SW 1271 (cell line): ENCODE measurements at regions not wholly inside any gene's neighbourhood (a gene's known extent, or its start where the extent isn't known, plus 50 kb on each side); places are given as distances from the start of the nearest gene placed in this dataset.
"Not testable (repeated sequence)": the region's sequence is repeated elsewhere in the genome, so short reads cannot be mapped to it uniquely, and the experiment has no call there.

Experiments used
- DNase-seq, 2 experiments: peaks; one replicate each; lab custom pipeline; 2025; lab: John Stamatoyannopoulos, UW

- DNase-seq, result no peak
Observed at GRCh38 chr7:25597946-25598345, 369.7 kb upstream of the NPVF start.

GRCh38 chr7:25598765-25599164 is 370.5 kb upstream of the NPVF start:
- no peak for DNase-seq

GRCh38 chr7:25600262-25600920 is 372.1 kb upstream of the NPVF start:
- DNase-seq, result no peak

- DNase-seq, result not testable (repeated sequence)
Observed at GRCh38 chr7:25602730-25603426, 374.6 kb upstream of the NPVF start.

GRCh38 chr7:25603427-25603740 is 375.1 kb upstream of the NPVF start:
- DNase-seq, result not testable (repeated sequence)

- DNase-seq, result no peak
Observed at GRCh38 chr7:25611196-25611595, 382.9 kb upstream of the NPVF start.

GRCh38 chr7:25613912-25614311 is 385.6 kb upstream of the NPVF start:
- DNase-seq, result no peak

GRCh38 chr7:25614415-25614814 is 386.1 kb upstream of the NPVF start:
- no peak for DNase-seq

GRCh38 chr7:25615003-25615402 is 386.7 kb upstream of the NPVF start:
- DNase-seq, result no peak

- no peak for DNase-seq
Observed at GRCh38 chr7:25615593-25615992, 387.3 kb upstream of the NPVF start.

- no peak for DNase-seq
Observed at GRCh38 chr7:25617214-25617613, 388.9 kb upstream of the NPVF start.

GRCh38 chr7:25617673-25618072 is 389.4 kb upstream of the NPVF start:
- DNase-seq, result no peak

GRCh38 chr7:25619381-25619780 is 391.1 kb upstream of the NPVF start:
- no peak for DNase-seq

GRCh38 chr7:25619963-25620799 is 391.9 kb upstream of the NPVF start:
- DNase-seq, result no peak

GRCh38 chr7:25621993-25622392 is 393.7 kb upstream of the NPVF start:
- no peak for DNase-seq

GRCh38 chr7:25622695-25623094 is 394.4 kb upstream of the NPVF start:
- DNase-seq, result no peak

GRCh38 chr7:25624051-25624450 is 395.8 kb upstream of the NPVF start:
- DNase-seq, result no peak

GRCh38 chr7:25624833-25625232 is 396.5 kb upstream of the NPVF start:
- DNase-seq, result no peak

- DNase-seq, result no peak
Observed at GRCh38 chr7:25625306-25625992, 397.2 kb upstream of the NPVF start.

GRCh38 chr7:25626451-25627131 is 398.3 kb upstream of the NPVF start:
- no peak for DNase-seq

GRCh38 chr7:25628446-25628845 is 400.2 kb upstream of the NPVF start:
- DNase-seq, result no peak

- DNase-seq, result no peak
Observed at GRCh38 chr7:25632616-25633015, 404.3 kb upstream of the NPVF start.
